Left lung (tissue), 4 donors: ENCODE measurements at regions not wholly inside any gene's neighbourhood (a gene's known extent, or its start where the extent isn't known, plus 50 kb on each side); places are given as distances from the start of the nearest gene placed in this dataset.

Experiments
- ATAC-seq: fragments of 200-7000 bp; cut with Tn5 transposase; one replicate; pipeline ENCODE4 v1.9.1; 2020; ENCODE audit warnings: moderate library complexity
- DNase-seq, 4 donors: peaks; one replicate each; pipeline ENCODE4 v3.0.0-alpha.2; 2013 to 2020
- H3K27ac ChIP-seq, 2 donors: fragments of 200-600 bp; sonication (generic) in 1 of 2; one replicate each; pipeline versions ENCODE4 v1.5.0 to v1.8.0; 2020 to 2021
- H3K27me3 ChIP-seq, 2 donors: fragments of 200-600 bp; sonication (generic) in 1 of 2; one replicate each; pipeline versions ENCODE4 v1.5.0 to v1.8.0; 2020 to 2021
- H3K36me3 ChIP-seq, 2 donors: fragments of 200-600 bp; sonication (generic) in 1 of 2; one replicate each; pipeline versions ENCODE4 v1.5.0 to v1.8.0; 2020 to 2021
- H3K4me1 ChIP-seq, 2 donors: fragments of 200-600 bp; one replicate each; pipeline ENCODE4 v1.8.0; 2021
- H3K4me3 ChIP-seq, 2 donors: fragments of 200-600 bp; sonication (generic) in 1 of 2; one replicate each; pipeline versions ENCODE4 v1.5.0 to v1.8.0; 2020 to 2021; ENCODE audit warnings: mild to moderate bottlenecking in 1 of 2
- H3K9me3 ChIP-seq, 2 donors: fragments of 200-600 bp; sonication (generic) in 1 of 2; one replicate each; pipeline versions ENCODE4 v1.5.0 to v1.8.0; 2020 to 2021
- intact Hi-C, 2 donors: fragments of 100-400 bp; cut with DNase I; formaldehyde crosslinking; loops; one replicate each; pipeline versions ENCODE4 v1.11.2 to v1.14.2; 2022
- TF ChIP-seq, protein P1 (sequence below), 2 donors: fragments of 200-600 bp; sonication (generic) in 1 of 2; IDR thresholded peaks; one replicate each; pipeline versions ENCODE4 v1.5.0 to v1.8.0; 2021; ENCODE audit warnings: antibody characterized with exemption in 2 of 2
- donor health status: DM: no; HTN: yes; CAD: no.
- donor health status: DM: no; HTN: no; CAD: no.

DNA sequence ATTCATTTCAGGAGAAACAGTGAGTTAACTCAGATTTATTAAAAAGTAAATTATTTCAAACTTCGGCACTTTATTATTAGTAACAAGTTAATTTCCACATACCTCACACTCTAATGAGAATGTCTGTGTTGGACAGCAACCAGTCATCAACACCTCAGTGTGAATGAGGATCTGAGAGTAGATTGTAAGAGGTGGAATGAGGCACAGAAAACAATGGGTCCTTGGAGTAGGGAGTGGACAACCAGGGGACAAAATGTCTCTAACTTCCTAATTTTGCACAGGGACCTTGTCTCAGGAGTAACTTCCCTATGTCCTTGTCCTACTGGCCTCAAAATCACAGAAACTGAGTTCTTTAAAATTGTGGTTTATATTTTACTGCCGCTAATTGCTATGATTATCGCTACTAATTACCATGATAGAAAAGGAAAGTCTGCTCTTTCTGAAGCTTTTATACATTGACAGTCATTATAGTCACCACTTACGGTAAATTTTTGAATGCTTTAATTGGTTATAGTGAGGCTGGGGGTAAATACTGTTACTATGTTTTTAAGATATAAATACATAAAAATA is 82.2 kb upstream of the LRPPRC start:
- intact Hi-C loops, result no loop called here
- ATAC-seq, result no peak
- TF ChIP-seq, protein P1, sequence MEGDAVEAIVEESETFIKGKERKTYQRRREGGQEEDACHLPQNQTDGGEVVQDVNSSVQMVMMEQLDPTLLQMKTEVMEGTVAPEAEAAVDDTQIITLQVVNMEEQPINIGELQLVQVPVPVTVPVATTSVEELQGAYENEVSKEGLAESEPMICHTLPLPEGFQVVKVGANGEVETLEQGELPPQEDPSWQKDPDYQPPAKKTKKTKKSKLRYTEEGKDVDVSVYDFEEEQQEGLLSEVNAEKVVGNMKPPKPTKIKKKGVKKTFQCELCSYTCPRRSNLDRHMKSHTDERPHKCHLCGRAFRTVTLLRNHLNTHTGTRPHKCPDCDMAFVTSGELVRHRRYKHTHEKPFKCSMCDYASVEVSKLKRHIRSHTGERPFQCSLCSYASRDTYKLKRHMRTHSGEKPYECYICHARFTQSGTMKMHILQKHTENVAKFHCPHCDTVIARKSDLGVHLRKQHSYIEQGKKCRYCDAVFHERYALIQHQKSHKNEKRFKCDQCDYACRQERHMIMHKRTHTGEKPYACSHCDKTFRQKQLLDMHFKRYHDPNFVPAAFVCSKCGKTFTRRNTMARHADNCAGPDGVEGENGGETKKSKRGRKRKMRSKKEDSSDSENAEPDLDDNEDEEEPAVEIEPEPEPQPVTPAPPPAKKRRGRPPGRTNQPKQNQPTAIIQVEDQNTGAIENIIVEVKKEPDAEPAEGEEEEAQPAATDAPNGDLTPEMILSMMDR (IDR thresholded peaks at IDR 0.05), result no peak

DNA sequence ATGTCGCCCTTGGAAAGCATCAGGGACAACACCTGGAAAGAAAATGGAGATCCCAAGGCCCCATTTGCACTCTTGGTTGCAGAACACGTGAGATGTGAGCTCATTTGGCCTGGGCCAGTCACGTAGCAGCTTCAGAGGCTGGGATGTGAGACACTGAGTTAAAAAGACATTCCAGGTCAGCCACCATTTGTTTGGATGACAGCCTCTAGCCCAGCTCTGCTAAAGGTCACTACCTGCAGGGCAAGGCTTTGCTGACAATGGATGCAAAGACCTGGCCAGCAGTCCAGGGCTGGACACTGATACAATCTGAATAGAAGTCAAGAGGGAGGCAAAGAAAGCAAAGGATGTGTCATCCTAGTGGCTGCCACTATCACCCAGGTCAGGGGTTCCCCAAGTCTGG is 83.9 kb upstream of the LRPPRC start:
- Histone ChIP-seq H3K4me3 (no peak overlapping the region), H3K27me3 (no peaks in the 10 kb centered on the region), H3K36me3 (no peaks in the 10 kb centered on the region), H3K27ac (no peak overlapping the region), H3K4me1 (no peaks in the 10 kb centered on the region), H3K9me3 (no peaks in the 10 kb centered on the region)
- ATAC-seq (no peak), DNase-seq (no peak)
- TF ChIP-seq, protein P1 (IDR thresholded peaks at IDR 0.05), result no peak
- intact Hi-C loops, result no loop called here

More for the DNA sequence above, 82.2 kb upstream of the LRPPRC start:
- Histone ChIP-seq H3K27ac (no peak overlapping the region), H3K36me3 (no peaks in the 10 kb centered on the region), H3K4me3 (no peak overlapping the region), H3K9me3 (no peaks in the 10 kb centered on the region), H3K4me1 (no peaks in the 10 kb centered on the region), H3K27me3 (no peaks in the 10 kb centered on the region)
- DNase-seq, result no peak

DNA sequence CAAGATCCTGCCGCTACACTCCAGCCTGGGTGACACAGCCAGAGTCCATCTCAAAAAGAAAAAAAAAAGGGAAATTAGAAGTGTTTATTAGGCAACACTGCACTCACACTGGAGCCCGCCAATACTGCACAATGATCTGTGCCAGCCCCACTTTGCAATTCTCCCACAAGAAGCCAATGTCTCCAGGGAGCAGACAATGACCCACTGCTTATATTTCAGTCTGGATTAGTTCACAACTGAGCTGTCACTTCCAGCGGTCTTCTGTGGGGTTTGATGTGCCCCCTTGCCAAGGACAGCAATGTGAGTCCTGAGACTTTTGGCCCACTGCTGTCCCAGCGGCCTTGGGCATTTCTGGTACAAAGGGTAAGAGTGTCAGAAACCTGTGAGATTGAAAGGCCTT is 85.6 kb upstream of the PPM1B start:
- intact Hi-C loops, result no loop called here

DNA sequence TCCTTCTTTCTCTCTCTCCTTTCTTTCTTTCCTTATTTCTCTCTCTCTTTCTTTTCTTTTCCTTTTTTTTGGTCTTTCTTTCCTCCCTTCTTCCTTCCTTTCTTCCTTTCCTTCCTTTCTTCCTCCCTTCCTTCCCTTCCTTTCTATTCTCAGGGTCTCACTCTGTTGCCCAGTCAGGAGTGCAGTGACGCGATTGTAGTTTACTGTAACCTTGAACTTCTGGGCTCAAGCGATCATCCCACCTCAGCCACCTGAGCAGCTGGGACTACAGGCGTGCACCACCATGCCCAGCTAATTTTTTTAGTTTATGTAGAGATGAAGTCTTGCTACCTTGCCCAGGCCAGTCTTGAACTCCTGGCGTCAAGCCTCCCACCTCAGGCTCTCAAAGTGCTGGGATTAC is 83.8 kb upstream of the PPM1B start:
- Histone ChIP-seq H3K27me3 (no peaks in the 10 kb centered on the region), H3K36me3 (no peaks in the 10 kb centered on the region), H3K27ac (no peak overlapping the region), H3K4me1 (peaks cover 0 to 11% of the 10 kb centered on the region in 2 donors), H3K4me3 (no peak overlapping the region), H3K9me3 (no peaks in the 10 kb centered on the region)
- TF ChIP-seq, protein P1 (IDR thresholded peaks at IDR 0.05), result no peak
- intact Hi-C loops, result no loop called here
- ATAC-seq (no peak), DNase-seq (no peak)

More for the DNA sequence above, 85.6 kb upstream of the PPM1B start:
- no peaks in the 10 kb centered on the region for H3K27me3 ChIP-seq
- TF ChIP-seq, protein P1 (IDR thresholded peaks at IDR 0.05), result no peak
- DNase-seq (no peak), ATAC-seq (no peak)
- H3K4me1 ChIP-seq, result peaks cover 0 to 11% of the 10 kb centered on the region in 2 donors
- H3K9me3 ChIP-seq, result no peaks in the 10 kb centered on the region
- no peak overlapping the region for H3K4me3 ChIP-seq
- H3K36me3 ChIP-seq, result no peaks in the 10 kb centered on the region
- H3K27ac ChIP-seq, result no peak overlapping the region

DNA sequence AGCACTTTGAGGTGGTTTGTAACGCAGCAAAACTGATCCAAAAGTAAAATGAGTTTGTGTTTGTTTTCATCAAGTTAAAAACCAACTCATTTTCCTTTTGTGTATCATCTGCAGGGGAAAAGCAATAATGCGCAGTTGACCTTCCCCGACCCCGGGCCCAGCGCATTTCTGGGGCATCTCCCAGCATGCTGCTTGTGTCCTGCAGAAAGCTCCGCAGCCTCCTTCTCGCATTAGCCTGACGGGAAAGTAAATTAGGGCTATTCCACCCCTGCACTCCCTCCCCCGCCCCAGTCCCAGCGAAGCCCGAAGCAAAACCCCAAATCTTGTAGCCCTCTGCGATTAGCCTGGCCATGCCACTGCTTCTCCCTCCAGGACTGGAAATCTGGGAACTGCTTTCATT is 82.0 kb upstream of the PPM1B start:
- no peak overlapping the region for H3K27ac ChIP-seq
- no peak overlapping the region for H3K4me3 ChIP-seq
- ATAC-seq (no peak), DNase-seq (no peak)
- H3K27me3 ChIP-seq, result no peaks in the 10 kb centered on the region
- H3K9me3 ChIP-seq, result no peaks in the 10 kb centered on the region
- TF ChIP-seq, protein P1 (IDR thresholded peaks at IDR 0.05), result no peak
- no peaks in the 10 kb centered on the region for H3K36me3 ChIP-seq
- intact Hi-C loops, result no loop called here
- H3K4me1 ChIP-seq, result peaks cover 0 to 11% of the 10 kb centered on the region in 2 donors
